Glomerular endothelial cell (primary cell): ENCODE measurements at regions not wholly inside any gene's neighbourhood (a gene's known extent, or its start where the extent isn't known, plus 50 kb on each side); places are given as distances from the start of the nearest gene placed in this dataset.

ENCODE experiments used
- DNase-seq: peaks from one replicate; pipeline ENCODE4 v3.0.0-alpha.2; 2011; ENCODE audit warnings: low read depth, low spot score; ENCODE audit errors: extremely low read depth

DNA sequence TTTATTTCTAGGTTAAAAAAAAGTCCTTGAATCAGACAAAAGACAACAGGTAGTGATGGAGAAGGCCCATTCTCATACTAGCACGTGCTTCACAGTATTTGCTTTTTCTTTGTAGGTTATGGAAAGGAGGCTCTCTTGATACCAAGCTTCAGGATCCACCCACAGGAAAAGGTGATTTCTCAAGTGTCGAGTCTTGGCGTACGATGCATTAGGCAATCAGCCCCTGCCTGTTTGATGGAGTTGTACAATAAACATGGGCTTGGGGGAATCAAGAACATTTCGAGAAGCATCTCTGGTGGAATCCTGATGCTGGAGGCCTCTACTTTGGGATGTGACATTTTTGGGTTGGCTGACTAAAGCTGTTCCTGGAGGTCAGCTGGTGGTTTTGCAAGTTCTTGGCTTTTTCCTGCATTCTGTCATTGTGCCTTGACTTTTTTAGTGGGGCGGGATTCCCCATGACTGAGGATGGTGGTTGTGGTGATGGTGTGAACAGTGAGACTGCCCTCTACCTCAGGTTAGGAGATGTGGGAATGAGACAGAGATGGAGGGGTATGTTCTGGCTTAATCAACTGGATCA is 231.5 kb upstream of the SPRED2 start:
- no peak for DNase-seq

DNA sequence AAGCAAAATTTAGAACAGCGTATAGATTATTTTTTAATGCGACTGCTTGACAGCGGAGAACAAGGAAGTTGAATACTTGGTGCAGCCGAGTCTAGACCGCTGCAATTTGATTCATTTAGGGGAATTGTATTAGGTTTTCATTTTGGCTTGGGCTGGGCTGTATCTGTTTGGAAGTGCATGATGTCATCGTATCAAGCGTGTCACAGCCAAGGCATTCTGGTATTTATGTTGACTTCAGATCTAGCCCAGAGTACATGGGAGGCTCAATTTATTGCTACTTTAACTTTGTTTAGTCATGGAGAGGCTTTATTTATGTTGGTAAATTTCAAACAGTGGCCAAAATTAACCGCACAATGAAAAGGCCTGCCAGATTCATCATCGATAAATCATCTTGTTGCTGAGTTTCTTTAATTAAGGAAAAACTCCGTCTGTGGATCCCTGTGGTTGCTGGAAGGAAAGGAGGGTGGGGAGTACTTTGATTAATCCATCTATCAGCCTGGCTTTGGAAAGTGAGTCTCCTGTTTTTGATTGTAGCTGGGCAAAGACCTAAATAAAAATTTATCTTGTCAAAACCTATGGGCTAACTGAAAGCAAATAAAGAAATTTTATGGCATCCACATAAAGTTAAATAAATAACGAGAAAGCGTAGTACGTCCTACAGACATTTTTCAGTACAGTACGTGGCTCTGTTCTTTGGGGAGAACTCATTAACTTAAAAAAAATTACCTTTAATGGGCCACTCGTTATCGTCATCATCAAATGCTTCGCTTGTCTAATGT is 230.4 kb upstream of the SPRED2 start:
- DNase-seq: no peak

DNA sequence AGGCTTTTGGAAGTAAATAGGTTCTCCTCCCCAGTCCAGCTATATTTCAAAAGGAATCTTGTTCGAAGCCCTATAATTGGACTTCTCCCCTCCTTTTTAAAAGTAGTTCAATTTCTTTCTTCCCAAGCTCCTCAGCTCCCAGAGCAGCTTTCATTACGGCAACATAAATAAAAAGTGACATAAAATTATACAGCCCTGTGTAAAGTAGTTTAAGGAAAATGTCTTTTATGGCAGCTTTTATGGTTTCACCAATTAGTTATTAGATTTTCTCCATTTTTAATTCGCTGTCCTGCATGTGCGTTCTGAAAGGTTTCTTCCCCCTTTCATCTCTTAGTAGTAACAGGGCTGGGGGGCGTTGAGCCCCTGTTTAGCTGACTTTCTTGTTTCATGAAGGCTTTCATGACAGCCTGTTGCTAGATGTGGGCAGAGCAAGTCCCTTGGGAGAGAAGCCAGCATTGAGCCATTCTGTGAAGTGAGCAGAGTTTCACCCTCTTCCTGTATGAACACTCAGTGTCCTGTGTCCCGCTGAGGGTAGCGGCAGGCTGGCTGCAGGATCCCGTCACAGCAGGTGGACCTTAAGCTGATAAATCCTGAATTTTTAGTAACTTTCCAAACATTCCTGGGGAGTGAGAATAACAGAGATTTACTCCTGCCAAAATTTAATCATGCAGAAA is 229.7 kb upstream of the SPRED2 start:
- no peak for DNase-seq

DNA sequence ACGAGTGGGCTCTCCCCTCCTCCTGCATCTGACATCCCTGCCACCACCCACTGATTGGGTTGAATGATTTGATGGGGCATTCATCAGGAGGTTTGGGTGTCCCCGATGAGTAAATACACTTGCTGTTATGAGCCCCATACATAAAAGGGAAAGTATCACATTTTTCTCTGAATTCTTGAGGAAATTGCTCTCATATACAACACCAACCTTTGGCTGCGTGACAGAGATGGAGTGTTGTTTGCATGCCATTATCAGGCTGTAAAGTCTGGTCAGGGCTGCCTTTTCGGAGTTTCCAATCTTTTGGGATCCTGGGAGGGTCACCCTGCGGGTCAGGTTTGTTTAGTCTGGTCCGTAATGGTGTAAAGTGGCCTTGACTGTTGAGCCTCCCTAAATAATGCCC is 227.9 kb upstream of the SPRED2 start:
- no peak for DNase-seq

DNA sequence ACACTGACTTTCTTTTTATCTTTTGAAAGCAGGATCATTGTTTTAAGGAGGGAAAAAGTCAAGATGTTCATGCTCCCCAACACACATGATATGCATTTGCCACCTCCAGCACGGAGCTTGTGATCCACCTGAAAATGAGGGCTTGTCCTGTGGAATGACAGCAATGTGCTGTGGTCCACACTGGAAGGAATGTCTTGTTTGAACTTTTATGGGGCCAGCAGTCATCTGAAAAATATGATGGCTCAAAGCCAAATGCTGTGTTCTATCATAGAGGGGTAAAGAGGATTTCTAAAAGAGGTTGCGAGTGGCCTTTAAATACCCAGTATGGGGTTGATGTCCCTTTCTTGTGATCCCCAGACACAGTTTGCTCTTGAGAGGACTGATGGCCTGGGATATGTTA is 226.5 kb upstream of the SPRED2 start:
- DNase-seq: no peak

DNA sequence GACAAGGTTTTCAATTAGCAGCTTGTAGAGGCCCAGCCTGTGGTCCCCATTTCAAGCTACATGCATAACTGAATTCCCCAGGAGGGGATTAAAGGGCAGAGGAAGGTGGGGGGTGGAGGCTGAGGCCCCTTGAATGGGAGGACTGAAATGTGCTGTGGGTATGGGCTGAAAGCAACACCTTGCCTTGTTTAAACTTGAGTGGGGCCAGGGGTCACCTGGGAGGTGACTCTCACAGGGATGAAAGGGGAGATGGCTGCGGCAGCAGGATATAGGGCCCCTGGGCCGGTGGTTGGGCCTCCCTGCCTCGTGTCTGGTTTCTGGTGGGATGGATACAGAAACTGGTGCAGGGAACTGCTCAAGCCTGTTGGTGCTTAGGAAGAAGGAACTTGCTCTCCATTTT is 225.9 kb upstream of the SPRED2 start:
- DNase-seq: no peak

DNA sequence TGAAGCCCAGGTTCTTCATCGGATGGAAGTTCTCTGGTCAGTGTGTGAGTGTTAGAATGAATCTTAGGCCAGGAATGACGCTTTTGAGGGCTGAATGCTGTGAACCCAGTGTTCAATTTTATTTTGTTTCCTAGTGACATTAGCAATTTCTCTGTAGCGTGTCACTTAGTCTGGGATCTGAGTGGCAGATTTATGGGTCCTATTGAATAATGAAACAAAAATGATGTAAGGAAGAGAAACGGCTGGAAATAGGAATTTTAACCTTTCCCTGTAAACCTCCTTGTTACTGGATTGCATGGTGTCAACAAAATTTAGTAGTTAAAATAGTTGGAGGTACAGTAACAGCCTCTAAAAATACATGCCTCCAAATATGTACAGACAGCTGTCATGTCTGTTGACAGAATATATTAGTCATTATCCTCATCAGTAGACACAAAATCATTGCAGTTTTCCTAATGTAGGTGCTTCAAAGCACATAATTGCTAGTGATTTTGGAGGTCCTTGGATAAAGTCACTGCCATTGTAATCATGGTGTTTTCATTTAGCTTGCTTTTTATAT is 223.8 kb upstream of the SPRED2 start:
- no peak for DNase-seq

DNA sequence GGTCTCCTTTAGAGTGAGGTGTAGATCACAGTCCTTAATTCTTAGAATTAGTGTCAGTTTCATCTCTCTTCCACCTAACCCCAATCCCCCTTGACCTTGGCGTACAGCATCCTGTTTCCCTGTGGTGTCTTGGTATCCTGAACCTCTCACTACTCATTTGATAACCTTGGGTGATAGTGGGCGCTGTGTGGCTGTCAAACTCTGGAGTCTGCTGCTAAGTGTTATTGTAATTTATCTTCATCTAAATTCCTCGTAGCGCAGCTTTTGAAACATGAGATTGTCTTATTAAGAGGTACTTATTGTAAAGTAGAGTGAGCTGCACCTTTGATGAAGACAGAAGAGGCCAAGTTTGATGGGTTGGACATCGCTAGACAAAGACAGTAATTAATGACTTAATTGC is 222.6 kb upstream of the SPRED2 start:
- DNase-seq: no peak

DNA sequence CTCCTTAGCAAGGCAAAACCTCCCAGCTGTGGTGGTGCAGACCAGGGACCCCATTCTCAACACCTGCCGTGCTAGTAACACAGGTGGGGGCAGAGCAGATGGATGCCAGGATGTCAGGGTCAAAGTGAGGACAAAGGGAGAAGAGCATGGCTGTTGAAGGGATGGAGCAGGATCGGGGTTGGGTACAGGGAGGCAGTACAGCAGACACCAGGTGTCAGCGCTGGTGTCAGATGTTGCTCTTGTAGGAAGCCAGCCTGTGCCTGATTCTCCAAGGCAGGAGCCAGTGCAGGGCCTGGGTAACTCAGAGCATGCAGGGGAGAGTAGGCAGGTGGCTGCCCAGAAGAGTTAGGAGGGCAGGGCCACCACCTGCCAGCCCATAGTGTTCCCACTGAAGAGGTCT is 222.1 kb upstream of the SPRED2 start:
- no peak for DNase-seq

DNA sequence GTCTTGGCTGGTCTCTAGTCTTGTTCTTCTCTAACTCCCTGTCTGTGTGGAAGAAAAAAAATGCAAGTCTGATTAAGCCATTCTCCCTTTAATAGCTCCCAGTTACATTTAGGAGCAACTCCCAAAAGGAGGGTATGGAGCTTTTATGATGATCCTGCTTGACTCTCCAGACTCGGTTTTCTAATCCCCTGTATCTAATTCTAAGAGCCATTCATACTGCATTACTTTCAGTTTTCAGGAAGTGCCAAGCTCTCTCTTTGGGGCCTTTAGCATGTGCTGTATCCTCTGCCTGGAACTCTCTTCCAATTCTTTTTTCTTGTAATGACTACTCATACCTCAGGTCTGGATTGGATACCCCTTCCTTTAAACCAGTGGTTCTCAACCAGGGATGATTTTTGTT is 219.7 kb upstream of the SPRED2 start:
- no peak for DNase-seq

DNA sequence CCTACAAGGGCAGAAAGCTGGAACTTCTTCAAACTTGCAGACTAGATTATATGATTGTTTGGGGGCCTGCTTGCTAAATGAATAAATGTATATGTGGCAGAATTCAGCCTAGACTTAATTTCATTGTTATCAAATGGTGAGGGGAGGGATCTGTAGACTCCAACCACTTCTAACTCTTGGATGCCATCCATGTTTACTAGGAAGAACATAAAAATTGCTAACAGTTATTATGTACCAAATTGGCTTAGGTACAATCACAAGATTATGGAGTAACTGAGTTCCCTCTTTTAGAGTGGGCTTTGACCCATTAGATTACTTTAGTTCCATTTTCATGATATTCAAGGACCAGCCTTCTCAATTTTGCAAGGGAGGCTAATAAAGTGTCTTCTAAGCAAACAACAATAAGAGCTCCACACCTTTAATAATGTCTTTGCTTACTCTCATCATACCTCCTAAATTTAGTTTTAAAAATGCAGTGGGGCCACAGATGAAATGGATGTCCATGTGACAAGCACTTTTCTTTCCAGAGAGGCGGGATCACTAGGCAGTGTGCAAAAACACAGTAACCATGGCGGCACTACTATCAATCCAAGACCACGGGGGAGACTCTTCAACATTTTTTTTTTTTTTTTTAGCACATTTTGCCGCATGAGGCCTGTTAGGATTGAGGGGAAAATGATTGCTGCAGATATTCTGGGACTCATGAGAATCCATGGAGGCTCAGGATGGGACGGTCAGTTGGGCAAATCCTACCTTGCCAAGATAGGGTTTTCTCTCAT is 217.6 kb upstream of the SPRED2 start:
- no peak for DNase-seq

DNA sequence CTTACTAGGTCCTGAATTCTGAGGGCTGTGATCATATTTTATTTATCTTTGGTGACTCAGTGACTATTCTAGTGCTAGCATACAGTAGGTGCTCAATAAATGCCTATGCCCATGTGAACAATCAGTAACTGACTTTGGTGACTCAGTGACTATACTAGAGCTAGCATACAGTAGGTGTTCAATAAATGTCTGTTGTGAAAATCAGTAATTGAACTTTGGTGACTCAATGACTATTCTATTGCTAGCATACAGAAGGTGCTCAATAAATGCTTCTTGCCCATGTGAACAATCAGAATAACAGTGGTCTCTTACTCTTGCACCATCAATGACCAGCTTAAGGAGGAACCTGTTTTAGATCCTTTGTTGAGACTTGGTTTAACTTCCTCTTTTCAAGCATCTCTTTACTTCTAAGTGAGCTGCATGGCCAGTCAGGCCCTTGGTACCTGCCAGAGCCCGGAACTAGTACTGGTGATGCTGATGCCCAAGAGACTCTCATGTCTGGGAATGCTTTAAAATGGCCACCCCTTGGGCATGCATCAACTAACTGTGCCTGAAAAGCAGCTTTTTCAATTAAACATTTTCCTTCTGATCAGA is 214.9 kb upstream of the SPRED2 start:
- no peak for DNase-seq

DNA sequence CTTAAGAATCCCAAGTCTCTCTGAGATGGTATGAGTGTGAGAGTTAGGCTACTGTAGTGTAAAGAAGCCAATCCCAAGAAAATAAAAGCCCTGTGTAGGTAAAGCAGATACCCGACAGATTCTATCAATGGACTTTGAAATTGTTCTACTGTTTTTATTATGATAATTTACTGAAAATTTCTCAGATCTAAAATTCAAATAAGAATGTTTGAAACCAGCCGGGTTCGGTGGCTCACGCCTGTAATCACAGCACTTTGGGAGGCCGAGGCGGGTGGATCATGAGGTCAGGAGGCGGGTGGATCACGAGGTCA is 208.3 kb upstream of the SPRED2 start:
- DNase-seq: no peak

DNA sequence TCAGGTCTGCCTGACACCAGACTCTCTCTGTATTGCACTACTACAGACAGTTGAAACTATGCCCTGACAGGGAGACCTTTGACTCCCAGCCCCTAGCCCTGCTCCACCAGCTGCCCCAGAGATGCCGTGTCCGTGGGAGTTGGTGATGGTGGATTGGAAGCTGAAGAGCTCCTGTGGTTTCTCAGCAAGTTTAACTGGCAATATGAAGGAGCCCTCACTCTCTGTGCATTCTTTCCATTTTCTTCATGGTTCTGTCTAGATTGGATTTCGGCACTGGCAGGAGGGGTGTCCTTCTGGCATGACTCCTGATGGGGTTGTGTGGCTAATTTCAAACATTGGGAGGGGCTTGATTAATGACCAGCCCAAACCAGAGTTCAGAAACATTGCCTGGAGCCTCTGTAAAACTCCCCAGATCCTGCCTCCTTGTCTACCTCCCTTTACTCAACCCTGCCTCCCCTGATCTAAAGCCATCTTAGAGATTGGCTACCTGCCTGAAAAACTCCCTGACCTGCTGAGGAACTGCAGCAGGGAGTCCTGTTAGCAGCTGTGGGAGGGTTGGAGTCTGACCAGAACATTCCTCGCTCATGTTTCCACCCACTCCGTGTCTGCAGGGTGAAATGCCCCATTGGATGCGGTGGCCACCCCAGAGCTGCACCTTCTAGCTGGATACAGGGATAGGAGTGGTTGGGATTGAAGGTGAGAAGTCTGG is 206.9 kb upstream of the SPRED2 start:
- no peak for DNase-seq

DNA sequence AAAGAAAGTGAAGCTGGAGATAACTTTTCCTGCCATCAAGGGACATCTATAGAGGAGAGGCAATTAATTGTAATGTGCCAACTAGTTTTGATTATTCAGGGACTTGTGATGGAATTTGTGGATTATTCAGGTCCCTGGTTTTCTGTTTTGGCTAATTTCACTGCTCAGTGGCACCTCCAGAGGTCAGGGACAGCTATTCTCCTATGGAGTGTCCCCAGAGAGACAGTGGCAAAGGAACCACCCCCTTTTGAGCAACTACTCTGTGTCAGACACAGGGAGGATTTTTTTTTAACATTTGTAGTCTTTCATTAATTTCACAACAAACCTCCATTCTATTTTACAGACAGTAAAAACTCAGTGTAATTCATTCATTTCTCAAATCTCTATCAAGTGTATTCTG is 206.0 kb upstream of the SPRED2 start:
- no peak for DNase-seq

DNA sequence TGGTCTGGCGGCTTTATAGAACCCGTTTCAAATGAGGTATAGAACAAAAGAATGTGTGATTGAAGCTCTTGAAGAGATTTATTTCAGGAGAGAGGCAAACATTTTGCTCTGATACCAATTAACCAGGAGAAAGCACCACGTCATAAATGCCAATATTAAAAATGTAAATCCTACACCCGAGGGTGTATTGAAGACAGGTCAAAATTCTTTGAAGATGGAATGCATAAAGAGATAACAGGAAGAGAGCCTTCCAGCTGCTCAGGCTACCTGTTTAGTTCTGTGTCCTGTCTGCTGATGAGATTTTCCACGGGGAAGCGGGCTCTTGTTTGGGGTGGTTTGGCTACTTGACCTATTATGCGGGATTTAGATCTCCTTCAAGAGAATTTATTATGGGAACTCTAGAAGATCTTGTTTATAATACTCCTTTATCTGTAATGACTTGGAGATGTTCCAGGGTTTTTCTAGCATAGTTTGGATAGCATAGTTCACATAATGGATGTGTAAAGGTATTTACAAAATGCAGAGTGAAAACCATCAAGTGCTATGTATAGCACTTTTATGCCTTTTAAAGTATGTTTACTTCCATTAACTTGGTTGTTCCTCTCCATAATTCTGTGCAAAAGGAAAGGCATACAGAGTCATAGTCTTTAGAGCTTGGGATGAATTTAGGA is 204.5 kb upstream of the SPRED2 start:
- DNase-seq: no peak

DNA sequence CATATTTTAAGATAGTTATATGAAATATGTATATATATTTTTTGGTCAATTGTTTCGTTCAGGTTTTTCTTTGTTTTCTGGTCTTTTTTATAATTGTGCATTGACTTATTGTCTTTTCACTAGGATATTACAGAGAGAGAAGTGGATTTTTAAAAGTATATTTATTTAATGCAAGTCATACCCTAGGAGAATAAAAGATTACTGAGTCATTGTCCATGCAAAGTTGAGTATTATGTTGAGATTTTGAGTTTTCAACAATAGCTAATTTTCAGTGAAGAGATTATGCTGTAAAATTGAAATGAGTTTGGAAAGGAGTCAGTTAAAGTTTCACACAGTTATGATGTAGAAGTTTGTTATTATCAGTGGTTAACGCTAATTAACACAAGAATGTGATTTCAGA is 203.6 kb upstream of the SPRED2 start:
- no peak for DNase-seq

DNA sequence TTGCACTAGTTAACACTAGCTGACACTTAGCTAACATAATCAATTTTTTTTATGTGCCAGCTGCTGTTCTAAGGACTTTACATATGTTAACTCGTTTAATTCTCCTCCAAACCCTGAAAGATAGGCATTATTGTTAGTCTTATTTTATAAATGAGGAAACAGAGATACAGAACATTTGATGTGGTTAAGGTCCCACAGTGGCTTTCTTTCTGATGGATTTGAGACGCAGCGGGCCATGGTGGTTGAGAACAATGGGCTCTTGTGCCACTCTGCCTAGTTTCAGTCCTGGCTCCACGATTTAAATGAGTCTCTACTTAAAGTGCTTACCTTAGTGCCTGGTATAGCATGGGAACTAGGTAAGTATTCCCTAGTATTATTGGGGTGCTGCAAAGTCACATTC is 201.9 kb upstream of the SPRED2 start:
- no peak for DNase-seq

DNA sequence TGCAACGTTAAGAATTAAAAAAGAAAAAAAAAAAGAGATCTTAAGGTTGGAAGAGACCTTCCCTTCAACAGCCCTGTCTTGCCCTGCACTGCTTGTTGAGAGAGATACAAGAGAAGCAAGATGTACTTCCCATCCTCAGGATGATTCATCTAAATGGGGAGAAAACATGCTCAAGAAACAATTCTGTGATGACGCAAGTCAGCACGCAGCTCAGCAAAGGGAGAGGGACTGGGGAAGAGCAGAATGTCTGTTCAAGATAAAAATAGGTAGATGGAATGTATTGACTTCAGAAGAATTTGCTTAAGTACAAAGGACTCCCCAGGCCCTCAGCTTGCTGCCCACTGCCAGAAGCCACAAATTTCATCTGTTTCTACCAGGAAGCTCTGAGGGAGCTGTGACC is 198.2 kb upstream of the SPRED2 start:
- DNase-seq: no peak

DNA sequence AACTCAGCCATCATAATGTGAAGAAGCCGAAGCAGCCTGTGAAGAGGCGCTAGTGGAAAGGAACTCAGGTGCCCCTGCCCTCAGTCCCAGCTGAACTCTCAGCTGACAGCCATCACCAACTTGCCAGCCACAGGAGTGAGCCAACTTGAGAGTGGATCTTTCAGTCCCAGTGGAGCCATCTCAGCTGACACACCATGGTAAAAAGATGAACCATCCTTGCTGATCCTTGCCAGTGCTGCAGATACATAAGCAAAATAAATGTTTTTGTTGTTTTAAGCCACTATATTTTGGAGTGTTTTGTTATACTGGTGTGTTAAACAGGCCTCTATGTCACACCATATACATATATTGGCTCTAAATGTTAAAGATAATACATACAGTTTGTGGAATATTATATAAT is 195.8 kb upstream of the SPRED2 start:
- DNase-seq: no peak
